GM21717 (cell line): ENCODE measurements at regions not wholly inside any gene's neighbourhood (a gene's known extent, or its start where the extent isn't known, plus 50 kb on each side); places are given as distances from the start of the nearest gene placed in this dataset.
A peak's percentile ranks its signal among the peaks of the same experiment; 100 is the strongest.
"Not testable (repeated sequence)": the region's sequence is repeated elsewhere in the genome, so short reads cannot be mapped to it uniquely, and the experiment has no call there.

Experiments used
- ATAC-seq: cut with Tn5 transposase; IDR thresholded peaks from one replicate; pipeline ENCODE4 v1.9.1; 2021; ENCODE audit warnings: mild to moderate bottlenecking, moderate library complexity; ENCODE audit not compliant: unreplicated experiment

GRCh38 chr1:73859227-73859626 is 338.7 kb downstream of the LRRIQ3 start:
- no peak for ATAC-seq

GRCh38 chr1:73854527-73854926 is 343.4 kb downstream of the LRRIQ3 start:
- ATAC-seq = no peak

- no peak for ATAC-seq
Measured at GRCh38 chr1:73842436-73842835, 355.5 kb downstream of the LRRIQ3 start.

- no peak for ATAC-seq
Measured at GRCh38 chr1:73839922-73840321, 358.1 kb downstream of the LRRIQ3 start.

GRCh38 chr1:73832276-73833181 is 365.4 kb downstream of the LRRIQ3 start:
- no peak for ATAC-seq

GRCh38 chr1:73827283-73827682 is 370.7 kb downstream of the LRRIQ3 start:
- ATAC-seq = not testable (repeated sequence)

- no peak for ATAC-seq
Measured at GRCh38 chr1:73824065-73824464, 373.9 kb downstream of the LRRIQ3 start.

- peak; percentile 89 for ATAC-seq
Measured at GRCh38 chr1:73821520-73821919, 376.5 kb downstream of the LRRIQ3 start.

- peak; percentile 38 for ATAC-seq
Measured at GRCh38 chr1:73820843-73821242, 377.1 kb downstream of the LRRIQ3 start.

- no peak for ATAC-seq
Measured at GRCh38 chr1:73813716-73814115, 384.3 kb downstream of the LRRIQ3 start.

GRCh38 chr1:73813236-73813635 is 384.7 kb downstream of the LRRIQ3 start:
- no peak for ATAC-seq

- ATAC-seq = no peak
Measured at GRCh38 chr1:73811798-73812197, 386.2 kb downstream of the LRRIQ3 start.

- ATAC-seq = no peak
Measured at GRCh38 chr1:73804935-73805334, 393.0 kb downstream of the LRRIQ3 start.

- ATAC-seq = no peak
Measured at GRCh38 chr1:73803380-73803779, 394.6 kb downstream of the LRRIQ3 start.

- no peak for ATAC-seq
Measured at GRCh38 chr1:73801912-73802429, 396.0 kb downstream of the LRRIQ3 start.

GRCh38 chr1:73800376-73800775 is 397.6 kb downstream of the LRRIQ3 start:
- no peak for ATAC-seq

- ATAC-seq = no peak
Measured at GRCh38 chr1:73789965-73790364, 408.0 kb downstream of the LRRIQ3 start.

- no peak for ATAC-seq
Measured at GRCh38 chr1:73784026-73784425, 413.9 kb downstream of the LRRIQ3 start.

GRCh38 chr1:73783352-73783751 is 414.6 kb downstream of the LRRIQ3 start:
- no peak for ATAC-seq

- ATAC-seq = no peak
Measured at GRCh38 chr1:73782901-73783300, 415.1 kb downstream of the LRRIQ3 start.

- ATAC-seq = no peak
Measured at GRCh38 chr1:73781251-73781650, 416.7 kb downstream of the LRRIQ3 start.

- ATAC-seq = no peak
Measured at GRCh38 chr1:73778471-73778870, 419.5 kb downstream of the LRRIQ3 start.
